Stimulated activated CD4-positive, alpha-beta T cell treated with anti-CD3 and anti-CD28 coated beads, Interleukin-15, amount 100 ng/mL, for 48 hours (primary cell): ENCODE measurements at regions not wholly inside any gene's neighbourhood (a gene's known extent, or its start where the extent isn't known, plus 50 kb on each side); places are given as distances from the start of the nearest gene placed in this dataset.
"Not testable (repeated sequence)": the region's sequence is repeated elsewhere in the genome, so short reads cannot be mapped to it uniquely, and the experiment has no call there.

ENCODE experiments used
- DNase-seq, 2 donors: peaks; one replicate each; pipeline ENCODE4 v3.0.0-alpha.2; 2020; ENCODE audit warnings: low read depth in 2 of 2

DNA sequence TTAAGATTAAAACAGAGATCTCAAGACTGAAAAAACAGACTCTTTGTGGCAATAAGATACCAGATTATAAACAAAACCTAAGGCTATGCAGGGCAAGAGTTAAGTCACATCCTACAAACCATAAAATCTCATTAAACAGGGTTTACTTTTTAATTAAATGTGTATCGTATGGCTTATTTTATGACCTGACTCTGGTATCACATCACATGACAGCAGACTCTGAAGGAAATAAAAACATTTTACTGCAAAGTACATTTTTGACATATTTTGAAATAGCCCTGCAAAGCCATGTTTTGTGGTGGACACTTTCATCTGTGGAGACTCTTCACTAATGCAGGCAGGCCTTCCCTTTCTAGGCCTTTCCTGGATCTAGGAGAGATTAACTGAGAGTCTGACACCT lies 327.6 kb upstream of the CLEC14A start:
- DNase-seq = no peak

DNA sequence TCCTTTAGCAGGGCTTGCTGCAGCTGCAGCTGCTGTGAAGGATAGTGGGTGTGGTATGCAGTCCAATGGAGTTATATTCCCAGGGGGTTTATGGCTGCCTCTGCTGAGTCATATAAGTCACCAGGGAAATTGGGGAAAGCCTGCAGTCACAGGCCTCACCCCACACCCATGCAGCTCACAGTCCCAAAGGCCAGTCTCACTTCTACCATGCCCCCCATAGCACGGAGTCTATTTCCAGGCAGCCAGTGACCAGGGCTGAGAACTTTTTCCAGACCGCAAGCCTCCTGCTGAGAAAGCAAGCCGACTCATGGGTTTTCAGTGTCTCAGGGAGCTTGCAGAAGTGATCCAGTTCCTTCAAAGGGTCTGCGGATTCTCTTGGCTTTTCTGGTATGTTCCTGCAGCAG lies 322.4 kb upstream of the CLEC14A start:
- DNase-seq = no peak

- DNase-seq = no peak
These were observed 311.8 kb upstream of the CLEC14A start for GRCh38 chr14:38567703-38568102.

GRCh38 chr14:38561657-38562056 lies 305.8 kb upstream of the CLEC14A start:
- no peak for DNase-seq

DNA sequence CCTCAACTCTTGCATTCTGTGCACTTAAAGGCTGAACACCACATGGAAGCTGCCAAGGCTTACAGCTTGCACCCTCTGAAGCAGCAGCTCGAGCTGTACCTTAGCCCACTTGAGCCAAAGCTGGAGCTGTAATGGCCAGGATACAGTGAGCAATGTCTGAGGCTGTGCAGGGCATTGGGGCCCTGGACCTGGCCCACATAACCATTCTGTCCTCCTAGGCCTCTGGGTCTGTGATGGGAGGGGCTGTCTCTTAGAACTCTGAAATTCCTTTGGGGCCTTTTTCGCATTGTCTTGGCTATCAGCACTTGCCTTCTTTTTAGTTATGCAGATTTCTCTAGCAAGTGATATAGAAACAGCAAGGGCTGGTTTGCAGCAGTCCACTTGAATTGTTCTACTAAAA lies 303.8 kb upstream of the CLEC14A start:
- no peak for DNase-seq

DNA sequence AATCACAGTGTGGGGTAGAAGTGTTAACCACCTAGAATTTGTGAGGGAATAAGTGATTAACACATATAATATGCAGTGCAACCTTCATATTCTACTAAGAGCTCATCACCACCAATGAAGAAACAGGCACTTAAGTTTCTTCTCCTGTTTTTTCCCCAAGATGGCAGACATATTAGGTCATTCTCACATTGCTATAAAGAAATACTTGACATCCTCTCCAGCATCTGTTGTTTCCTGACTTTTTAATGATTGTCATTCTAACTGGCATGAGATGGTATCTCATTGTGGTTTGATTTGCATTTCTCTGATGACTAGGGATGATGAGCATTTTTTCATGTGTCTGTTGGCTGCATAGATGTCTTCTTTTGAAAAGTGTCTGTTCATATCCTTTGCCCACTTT lies 301.5 kb upstream of the CLEC14A start:
- not testable (repeated sequence) for DNase-seq

GRCh38 chr14:38556252-38556651 lies 300.4 kb upstream of the CLEC14A start:
- DNase-seq = no peak

- no peak for DNase-seq
These were observed 298.1 kb upstream of the CLEC14A start for GRCh38 chr14:38554026-38554425.

- no peak for DNase-seq
These were observed 297.7 kb upstream of the CLEC14A start for GRCh38 chr14:38553586-38553985.

GRCh38 chr14:38549564-38549963 lies 293.7 kb upstream of the CLEC14A start:
- DNase-seq = no peak

GRCh38 chr14:38547961-38548490 lies 292.1 kb upstream of the CLEC14A start:
- DNase-seq = no peak

- no peak for DNase-seq
These were observed 291.1 kb upstream of the CLEC14A start for GRCh38 chr14:38546932-38547551.

DNA sequence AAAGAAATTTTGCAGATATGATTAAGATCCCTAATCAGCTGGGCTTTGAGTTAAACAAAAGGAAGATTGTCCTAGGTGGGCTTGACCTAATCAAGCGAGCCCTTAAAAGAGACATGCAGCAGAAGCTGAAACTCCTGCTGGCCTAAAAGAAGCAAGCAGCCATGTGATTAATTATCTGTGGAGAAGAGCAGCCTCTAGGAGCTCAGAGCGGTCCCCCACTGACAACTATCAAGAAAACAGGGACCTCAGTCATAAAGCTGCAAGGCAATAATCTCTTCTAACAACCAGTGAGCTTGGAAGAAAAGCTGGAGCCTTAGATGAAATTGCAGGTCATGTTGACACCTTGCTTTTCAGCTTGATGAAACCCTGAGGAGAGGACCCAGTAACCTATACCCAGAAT lies 288.9 kb upstream of the CLEC14A start:
- DNase-seq = no peak

- DNase-seq = not testable (repeated sequence)
These were observed 288.0 kb upstream of the CLEC14A start for GRCh38 chr14:38543851-38544250.

DNA sequence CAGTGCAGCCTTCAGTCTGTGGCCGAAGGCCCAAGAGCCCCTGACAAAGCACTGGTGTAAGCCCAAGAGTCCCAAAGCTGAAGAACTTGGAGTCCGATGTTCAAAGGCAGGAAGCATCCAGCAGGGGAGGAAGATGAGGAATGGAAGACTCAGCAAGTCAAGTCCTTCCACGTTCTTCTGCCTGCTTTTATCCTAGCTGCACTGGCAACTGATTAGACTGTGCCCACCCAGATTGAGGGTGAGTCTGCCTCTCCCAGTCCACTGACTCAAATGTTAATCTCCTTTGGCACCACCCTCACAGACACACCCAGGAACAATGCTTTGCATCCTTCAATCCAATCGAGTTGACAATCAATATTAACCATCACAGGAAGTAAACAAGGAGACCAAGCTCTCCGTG lies 282.2 kb upstream of the CLEC14A start:
- DNase-seq = not testable (repeated sequence)

DNA sequence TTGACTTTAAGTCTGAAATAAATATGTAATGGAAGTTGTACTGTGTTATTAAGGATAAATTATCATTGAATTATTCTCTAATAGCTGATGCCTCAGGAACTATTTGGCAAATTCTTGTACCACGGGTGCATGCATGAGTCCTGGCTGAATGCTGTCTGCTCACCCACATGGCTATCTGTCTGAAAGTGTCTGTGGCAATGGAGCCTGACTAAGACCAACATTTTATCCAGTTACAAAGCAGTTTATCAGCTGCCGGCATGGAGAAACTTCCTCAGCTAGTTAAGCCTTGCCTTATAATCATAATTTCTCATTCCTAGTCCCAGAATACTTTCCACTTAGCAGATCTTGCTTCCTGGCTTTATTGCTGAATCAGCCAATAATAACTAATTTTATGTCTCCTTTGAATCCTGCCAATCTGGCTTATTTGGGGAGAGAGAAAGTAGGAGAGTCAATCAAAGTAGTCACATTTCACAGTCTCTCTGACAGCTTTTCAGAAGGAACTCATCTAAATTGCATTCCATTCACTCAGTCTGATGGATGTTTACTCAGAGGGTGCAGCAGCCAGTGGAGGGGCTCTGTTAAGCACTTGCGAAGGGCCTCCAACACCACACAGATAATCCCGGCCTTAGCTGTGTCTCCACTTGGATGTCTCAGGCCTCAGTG lies 280.6 kb upstream of the CLEC14A start:
- no peak for DNase-seq

DNA sequence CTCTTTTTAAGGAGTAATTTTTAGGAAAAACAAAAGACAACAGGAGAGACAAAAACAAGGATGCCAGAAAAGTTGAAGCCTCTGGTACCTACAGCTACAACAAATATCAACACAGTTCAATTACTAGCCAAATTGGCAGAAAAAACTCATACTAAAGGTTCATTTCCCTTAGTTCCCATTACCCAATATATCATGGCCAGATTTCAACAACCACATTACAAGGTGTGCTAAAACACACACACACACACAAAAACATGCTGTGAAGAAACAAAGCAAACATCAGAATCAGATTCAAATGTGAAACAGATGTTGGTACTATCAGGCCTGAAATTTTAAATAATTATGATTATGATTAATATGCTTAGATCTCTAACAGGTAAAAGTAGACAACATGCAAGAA lies 272.7 kb upstream of the CLEC14A start:
- DNase-seq = no peak

GRCh38 chr14:38527502-38527878 lies 271.6 kb upstream of the CLEC14A start:
- DNase-seq = no peak

GRCh38 chr14:38526826-38527501 lies 271.1 kb upstream of the CLEC14A start:
- no peak for DNase-seq

DNA sequence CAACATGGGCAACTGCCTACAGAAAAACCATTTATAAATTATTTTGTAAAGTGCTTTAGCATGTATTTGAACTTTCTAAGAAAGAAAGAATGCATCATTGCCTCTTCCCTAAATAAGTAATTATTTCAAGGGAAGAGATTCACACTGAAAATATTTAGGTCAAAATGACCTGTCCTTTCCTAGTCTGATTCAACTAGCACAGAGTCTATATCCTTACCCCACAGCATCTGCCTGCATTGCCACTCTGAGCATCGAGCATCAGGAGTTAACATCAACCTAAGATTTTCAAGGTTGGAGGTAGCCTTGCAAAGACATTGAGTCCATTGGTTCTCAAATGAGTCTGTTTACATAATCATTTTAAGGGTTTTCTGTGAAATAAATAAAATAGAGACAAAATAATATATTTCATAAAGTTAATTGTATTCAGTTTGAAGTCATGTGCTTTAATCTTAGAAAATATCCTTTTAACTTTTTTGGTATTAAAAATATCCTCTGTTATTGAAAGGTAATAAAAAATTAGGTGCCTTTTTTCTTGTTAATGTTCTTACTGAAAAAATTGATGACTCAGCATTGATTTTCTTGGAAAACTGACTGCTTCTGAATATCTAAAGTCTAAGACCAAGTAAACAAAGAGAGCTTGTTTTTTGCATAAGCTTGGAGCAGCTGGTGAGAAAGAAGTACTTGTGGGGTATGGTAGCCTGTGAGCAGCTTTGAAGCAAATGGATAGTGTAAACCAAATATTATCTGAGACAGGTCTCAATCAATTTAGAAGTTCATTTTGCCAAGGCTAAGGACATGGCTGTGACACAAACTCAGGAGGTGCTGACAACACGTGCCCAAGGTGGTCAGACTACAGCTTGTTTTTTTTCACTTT lies 269.0 kb upstream of the CLEC14A start:
- no peak for DNase-seq

GRCh38 chr14:38522724-38523123 lies 266.8 kb upstream of the CLEC14A start:
- no peak for DNase-seq

DNA sequence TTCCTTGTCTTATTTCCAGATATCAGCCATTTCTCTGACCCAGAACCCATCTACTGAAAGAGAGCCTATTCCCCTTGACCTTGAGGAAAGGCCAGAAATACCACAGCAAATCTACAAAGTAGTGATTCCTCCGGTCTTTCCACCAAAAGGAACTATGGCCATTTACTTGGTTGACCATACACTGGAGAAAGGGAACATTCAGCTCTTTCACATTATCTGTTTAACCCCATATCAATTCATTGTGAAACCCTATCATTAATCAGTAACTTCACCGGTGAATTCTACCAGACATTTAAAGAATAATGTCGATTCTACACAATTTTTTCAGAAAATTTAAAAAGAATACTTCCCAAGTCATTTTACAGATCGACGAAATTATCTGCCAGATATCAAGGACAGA lies 265.7 kb upstream of the CLEC14A start:
- DNase-seq = no peak
